ENCODE measurements at regions not wholly inside any gene's neighbourhood (a gene's known extent, or its start where the extent isn't known, plus 50 kb on each side); places are given as distances from the start of the nearest gene placed in this dataset.

DNA sequence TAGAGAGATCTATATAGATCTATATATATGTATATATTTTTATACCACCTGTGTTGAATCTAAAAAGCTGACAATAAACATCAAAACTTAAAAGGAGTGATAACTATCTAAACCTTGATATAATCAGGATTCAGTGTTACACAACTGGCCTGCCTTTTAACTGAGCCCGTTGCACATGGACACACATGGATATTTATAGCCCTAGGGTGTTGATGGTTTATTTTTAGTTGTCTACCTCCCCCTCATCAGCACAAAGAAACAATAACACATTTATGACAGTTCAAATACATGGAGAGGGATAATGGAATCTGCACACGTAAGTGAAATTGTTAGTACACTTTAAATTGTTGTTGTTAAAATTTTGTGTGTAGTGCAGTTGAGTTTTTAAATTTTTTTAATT is 336.9 kb downstream of the ZNF248 start:
- TF ChIP-seq FOXK2 (IDR thresholded peaks at IDR 0.05) = no peak
- TF ChIP-seq HDGF (IDR thresholded peaks at IDR 0.05; ENCODE audit: borderline replicate concordance) = no peak
